Activated CD4-positive, alpha-beta T cell treated with anti-CD3 and anti-CD28 coated beads, Interleukin-2, amount 50 U/mL, for 48 hours (primary cell): ENCODE measurements at regions not wholly inside any gene's neighbourhood (a gene's known extent, or its start where the extent isn't known, plus 50 kb on each side); places are given as distances from the start of the nearest gene placed in this dataset.
"Not testable (repeated sequence)": the region's sequence is repeated elsewhere in the genome, so short reads cannot be mapped to it uniquely, and the experiment has no call there.

ENCODE experiments used
- DNase-seq, 2 experiments: peaks; one replicate each; pipeline ENCODE4 v3.0.0-alpha.2; 2020

DNA sequence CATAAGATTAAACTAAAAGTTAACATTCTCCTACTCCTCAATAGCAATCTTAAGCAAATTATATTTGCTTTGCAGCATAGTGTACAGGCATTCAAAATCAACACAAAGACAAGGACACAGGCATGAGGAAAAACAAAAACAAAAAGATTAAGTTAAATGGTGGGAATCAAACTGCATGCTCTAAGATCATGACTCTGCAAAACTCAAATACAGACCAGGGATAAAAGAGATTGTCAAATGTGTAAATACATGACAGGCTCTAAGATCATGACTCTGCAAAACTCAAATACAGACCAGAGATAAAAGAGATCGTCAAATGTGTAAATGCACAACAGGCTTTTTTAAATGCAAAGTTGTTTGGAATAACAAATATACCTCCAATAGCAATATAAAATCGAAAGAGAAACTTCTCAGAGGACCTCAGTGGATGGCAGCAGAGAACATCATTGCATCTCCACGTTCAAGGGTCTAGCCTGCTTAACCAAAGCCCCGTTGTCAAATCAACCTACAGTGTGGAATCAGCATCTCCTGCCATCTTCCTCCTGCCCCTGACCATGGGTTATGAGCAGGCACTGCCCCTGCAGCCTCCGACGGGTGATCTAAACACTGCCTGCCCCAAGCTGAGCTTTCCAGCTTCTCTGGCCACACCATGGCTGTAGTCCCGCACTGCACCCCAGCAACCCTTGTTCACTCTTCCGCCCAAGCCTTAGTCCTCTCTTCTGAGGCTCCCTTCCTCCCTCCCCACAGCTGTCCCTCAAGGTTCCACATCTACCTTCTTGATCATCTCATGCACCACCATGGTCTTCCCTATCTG lies 446.1 kb downstream of the SOX9 start:
- DNase-seq = no peak

DNA sequence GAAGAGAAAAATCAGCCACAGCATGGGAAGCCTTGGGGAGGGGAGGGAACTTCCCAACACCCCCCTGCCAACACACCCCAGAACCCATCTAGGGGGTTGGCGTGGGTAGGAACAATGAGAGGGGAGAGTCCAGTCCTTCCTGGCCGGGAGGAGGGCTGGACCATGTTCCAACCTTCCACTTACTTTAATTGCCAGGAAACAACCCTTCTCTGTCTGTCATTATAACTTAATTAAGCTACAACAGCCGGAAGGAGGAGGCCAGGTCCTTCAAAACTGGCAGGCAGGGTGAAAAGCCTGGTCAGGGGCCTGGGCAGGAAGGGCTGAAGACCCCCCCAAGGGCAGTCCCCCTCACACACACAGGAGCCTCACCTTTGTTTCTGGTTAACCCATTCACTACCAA lies 447.0 kb downstream of the SOX9 start:
- DNase-seq = no peak

DNA sequence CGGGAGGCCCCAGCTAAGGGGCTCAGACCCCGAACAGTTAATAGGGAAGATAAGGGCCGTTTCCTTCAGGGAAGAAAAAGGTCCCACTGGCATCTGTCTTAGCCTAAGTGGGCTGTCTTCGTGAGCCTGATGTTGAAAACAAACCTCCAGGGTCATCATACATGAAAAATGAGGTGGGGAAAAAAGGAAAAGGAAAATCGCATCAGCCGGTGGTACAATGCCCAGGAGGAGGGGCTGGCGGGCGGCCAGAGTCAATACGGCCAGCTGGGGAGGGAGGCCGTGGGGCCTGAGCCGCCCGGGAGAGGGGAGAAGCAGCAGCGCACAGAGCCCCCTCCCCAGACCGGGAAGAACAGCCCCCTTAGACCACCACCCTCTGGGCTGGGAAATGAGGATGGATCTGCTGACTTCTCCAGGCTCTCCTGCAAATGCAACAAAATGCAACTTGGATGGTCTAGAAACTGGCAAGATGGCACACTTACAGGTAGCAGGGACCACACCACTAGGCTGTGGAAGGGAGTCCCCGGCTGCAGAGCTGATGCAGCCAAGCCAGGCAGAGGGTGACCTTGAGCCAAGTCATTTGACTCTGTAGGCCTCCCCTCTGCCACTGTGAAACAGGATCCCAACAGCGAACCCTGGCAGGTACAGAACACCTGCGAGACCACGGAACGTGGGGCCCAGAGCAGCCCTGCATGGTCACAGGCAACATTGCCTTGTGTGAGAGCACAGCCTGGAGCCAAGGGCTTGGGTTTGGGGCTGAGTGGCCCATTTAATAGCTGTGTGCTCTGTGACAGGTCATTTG lies 448.5 kb downstream of the SOX9 start:
- DNase-seq = no peak

DNA sequence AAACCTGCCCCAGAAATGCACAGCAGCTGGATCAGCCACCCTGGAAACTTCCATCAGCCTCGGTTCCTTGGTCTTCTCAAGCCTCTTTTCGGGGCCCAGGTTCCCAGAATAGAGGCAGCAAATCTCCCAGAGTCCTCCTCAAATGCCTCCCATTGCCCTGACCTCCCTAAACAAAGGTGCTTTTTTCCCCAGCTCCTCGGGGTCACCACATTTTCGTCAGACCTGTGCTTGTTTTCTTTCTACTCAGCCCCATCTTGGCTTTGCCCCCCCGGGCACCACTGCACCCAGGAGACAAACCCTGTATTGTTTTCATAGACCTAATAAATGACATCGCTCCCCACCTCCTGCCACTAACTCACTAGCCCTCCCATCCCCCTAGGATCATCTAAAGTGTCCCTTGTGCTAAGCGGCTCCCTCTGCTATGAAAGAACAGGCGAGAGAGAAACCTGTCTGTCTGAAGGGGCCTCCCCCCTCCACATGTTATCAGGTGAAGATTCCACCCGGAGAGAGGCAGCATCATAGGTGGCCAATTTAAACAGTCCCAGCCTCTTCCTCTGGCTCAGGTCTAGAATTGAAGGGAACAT lies 451.1 kb downstream of the SOX9 start:
- DNase-seq = no peak

DNA sequence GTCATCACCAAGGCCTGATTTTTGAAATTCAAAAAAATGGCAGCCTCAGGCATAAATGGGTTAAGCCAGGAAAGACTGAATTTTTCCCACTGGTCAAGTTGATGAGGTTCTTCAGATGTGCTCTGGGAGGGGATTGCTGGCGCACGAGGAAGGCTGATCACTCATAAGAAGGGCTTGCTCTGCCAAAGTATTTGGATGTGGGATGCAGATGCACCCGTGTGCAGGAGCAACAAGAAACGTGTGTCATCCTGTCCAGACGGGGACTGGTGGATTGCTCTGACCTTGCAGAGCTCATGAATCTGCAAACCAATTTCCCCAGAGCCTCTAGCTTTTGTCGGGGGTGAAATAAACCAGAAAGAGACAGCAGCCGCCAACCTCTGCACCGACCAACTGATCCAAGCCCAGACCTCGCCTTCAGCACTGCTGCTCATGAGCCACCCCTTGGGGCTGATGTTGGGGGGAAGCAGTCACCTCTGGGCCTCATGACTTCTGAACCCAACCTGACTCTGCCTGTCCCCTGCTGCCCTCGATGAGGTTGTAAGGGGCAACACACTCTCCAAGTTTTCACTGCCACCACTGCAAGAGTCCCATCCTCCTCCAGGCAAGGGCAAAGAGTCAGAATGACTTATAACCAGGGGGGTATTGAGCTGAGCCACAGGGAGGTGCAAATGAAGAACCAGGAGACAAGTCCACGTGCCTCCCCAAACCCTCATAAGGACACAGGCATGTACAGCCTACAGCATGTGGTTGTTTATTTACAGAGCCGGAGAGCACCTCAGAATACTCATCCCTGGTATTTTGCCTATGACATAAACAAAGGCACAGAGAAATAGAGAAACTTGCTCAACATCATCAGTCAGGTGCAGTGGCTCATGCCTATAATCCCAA lies 452.0 kb downstream of the SOX9 start:
- no peak for DNase-seq

DNA sequence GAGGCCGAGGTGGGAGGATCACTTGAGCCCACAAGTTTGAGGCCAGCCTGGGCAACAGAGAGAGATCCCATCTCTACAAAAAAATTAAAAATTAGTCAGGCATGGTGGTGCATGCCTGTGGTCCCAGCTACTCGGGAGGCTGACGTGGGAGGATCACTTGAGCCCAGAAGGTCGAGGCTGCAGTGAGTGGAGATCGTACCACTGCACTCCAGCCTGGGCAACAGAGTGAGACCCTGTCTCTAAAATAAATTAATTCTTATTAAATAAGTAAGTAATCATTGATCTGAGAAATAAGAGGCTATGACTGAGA lies 452.6 kb downstream of the SOX9 start:
- not testable (repeated sequence) for DNase-seq

DNA sequence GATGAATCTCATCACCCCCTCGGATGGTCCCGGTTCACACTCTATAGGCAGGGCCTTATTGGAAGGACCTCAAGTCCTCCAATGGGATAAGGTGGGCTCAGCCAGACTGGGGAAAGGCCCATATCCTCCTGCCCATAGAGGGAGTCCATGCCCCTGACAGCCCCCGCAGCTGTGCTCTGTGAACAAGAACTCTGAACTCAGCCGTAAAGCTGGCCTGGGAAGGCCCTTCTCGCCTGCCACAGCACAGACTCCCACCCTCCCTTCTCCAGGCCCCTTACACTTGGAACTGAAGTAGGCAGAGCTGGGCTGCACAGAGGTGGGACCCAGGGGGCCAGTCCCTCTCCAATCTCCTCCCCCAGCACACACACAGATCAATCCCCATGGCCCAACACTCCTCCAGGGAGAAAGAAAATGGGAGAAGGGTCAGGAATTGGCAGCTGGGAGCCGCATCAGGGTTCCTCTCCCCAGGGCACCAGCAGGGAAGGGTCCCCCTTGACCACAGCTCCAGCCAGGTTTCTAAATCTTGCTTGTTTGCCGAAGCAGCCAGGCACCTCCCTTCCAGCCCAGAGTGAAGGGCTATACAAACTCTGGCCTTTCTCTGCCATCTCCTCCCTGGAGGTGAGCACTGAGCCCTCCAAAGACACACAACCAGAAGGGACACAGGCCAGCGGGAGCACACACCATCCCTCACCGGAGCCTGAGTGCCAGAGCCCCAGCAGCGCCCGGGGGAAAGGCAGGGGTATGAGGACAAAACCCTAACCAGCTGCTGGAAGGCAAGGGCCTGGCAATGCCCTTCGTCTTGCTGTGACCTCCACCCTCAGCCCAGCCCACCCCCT lies 454.1 kb downstream of the SOX9 start:
- no peak for DNase-seq

DNA sequence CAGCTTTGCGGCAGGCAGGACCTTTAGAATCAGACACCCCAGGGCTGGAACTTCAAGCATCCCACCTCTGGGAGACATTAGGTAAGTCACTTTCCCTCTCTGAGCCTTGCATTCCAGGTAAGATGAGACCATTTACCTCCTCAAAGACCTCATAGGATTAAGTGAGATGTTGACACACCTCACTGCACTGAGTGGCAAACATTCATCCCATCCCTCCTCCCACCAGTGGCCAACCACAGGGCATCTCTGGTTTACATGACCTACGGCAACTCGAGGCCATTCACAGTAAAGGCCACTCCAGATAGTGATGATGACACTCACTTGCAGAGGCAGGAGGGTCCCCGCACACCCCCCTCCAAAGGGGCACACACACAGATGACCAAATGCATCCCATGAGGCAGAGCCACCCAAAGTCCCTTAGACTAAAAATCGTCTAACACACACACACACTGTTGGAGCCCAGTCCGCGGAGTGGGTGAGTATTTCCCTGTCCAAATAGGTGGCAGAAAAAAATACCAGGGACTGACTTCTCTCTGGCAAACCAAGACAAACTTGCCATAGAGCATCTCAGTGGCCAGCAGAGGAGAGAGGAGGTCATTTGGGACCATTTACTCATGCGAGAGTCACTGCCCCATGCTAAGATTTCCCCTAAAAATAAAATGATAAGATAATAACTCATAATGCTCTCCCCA lies 454.9 kb downstream of the SOX9 start:
- DNase-seq = no peak

DNA sequence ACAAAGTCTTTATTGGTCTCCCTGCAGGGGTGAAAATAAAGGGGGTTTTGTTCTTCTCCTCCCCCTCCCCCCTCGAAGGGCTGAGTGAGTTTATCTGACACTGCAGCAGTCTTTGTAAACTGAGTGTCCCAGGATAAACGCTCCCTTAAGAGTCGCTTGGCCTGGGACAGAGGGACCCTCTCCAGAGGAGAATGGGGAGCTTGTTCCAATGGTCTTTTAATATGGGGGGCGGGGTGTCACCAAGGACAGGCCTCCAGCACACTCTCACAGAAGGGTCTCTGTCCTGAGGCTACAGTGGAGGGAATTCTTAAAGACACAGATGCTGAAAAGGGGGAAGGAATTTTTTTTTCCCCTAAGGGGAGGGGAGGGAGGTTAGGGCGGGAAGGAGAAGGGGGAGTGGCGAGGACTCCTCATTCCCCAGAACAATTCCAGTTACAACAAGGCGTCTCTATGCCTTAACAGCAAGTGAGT lies 455.5 kb downstream of the SOX9 start:
- no peak for DNase-seq

DNA sequence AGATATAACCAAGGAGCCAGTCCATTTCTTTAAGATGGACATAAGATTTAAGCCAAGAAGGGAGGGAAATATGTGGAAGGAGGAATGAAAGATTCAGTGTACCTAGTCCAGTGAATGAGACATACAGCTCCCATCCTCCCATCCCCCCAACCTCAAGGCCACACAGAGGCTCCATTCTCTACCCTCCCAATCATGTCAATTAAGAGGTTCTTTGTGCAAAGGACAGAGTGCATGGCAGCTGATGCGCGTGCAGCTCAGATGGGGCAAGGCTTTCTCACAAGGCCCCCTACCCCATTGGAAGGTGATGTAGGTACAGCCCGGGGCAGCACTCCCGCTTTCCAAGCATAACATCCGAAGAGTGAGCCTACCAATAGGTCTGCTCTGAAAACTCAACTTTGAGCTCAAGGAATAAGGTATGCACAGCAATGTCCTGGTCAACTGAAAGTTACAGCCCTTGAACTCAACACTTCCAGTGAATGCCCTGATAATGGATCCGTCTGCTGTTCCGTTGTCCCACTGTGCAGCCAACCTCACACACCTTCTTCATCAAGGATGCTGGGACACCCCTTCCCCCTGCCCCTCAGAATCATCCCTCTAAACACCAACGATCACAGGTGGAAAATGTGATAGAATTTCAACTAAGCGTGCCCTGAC lies 458.1 kb downstream of the SOX9 start:
- no peak for DNase-seq

DNA sequence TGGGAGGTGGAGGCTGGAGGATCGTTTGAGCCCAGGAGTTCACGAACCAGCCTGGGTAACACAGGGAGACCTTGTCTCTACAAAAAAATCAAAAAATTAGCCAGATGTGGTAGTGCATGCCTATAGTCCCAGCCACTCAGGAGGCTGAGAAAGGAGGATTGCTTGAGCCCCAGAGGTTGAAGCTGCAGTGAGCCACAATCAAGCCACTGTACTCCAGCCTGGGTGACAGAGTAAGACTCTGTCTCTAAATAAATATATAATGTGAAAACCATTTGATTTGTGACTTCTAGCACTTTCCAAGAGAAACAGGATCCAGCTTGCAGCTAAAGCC lies 459.1 kb downstream of the SOX9 start:
- DNase-seq = no peak

DNA sequence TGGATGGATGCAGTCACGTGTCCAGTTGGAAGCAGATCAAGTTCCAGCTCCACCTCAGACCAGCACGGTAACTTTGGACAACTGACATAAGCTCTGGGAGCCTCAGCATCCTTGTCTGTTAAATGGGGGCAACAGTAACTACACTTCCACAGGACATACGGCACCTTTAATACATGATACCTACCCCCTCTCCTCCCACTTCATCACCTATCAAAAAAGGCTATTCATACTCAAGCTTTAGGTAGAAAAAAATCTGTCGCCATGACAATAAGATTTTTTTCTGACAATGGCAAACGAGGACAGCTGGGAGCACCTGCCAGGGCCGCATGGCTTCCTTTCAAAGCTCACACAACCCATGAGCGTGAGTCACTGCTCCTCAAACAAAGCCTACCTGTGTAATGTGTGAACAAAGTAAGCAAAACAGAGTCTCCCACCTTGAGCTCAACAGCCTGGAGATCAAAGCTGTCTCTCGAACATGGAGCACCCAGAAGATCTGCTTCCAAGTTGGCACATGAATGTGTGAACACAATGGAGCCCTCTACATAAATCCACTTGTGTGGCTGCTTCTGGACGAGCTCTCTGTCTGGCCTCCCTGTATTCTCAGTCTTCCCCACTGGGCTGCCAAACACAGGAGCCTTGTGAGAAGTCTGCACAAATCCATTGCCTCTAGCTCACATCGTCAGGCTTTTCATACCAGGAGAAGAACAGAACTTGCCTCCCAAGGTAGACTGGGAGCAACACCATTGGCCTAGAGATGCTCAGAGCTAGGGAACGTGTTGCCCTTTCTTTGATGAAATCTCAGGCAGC lies 459.7 kb downstream of the SOX9 start:
- no peak for DNase-seq

DNA sequence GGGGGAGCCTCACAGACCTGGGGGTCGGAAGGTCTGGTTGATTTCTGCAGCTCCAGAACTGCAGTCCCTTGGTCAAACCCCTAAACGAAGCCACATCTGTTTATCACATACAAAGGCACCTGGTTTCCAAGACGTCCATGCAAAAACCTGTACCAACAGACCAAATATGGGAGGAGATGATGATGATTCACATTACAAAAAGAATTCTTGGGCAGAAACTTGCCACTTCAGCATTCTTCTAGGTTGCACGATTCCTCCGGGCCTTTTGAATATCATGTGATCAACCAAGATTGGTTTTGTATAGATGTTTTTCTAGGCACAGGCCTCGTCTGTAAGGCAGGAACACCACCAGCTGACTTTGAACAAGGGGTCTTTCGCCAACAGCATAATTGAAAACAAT lies 466.3 kb downstream of the SOX9 start:
- DNase-seq = no peak

DNA sequence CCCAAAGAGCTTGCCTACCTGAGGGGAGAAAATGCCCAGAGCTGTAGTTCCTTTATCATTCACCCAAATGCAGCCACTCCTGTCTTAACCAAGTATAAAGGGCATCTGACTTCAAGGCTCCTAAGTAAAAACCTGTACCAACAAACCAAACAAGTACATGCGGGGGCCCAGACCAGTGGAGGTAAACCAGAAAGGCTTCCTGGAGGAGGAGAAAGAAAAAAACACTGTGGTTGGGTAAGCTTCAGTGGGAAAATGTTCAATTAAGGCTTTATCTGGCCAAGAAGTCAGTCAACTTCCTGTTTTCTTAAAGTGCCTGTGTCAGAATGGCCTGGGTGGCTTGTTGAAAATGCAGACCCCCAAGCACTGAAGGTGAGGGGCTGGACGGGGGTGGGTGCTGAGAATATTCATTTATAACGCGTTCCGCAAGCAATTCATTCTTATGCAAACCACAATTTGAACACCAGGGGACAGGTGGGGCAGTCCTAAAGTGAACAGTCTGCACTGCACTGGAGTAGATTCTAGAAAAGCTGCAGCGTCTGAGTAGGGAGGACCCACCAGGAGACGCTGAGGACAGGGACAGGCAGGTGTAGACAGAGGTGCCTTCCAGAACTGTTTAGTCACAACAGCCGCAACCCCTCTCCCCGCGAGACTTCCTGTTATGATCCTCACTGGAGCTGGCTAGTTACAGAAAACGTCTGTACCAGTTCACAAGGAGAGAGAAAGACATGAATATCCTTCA lies 467.1 kb downstream of the SOX9 start:
- DNase-seq = peak; percentile 7 to 27

DNA sequence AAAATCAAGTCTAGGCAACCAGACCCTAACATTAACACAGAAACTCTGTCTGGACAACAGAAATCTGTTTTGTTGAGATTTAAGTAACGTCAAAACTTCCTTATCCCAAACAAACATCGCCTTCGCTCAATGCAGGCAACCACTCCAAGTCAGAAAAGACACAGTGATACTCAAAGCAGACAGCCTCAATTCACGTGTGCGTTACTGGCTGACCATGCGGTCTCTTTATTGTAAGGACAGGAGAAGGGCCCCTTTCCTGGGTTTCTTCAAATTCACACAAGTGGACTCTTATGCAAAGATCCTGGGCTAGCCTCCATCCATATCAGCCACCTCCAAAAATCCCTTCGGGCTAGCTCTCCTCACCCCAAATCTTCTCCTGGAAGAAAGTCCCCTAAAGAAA lies 467.7 kb downstream of the SOX9 start:
- no peak for DNase-seq

DNA sequence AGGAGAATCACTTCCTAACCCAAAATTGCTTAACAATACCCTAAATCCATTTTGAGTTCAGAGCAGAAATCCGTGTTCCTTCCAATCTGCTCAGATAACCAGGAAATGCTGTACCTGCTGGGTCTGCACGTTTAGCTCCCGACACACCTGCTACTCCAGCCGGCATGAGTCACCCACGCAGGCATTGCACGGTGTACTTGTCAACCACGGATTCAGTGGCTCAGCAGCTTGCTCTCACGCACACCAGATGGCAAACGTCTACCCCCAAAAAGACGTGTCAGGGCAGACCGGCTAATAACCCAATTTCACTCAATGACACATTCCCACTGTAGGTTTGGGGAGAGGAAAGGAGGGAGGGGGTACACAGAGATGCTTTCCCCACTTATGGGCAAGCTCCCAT lies 468.1 kb downstream of the SOX9 start:
- peak; percentile 19 to 26 for DNase-seq

DNA sequence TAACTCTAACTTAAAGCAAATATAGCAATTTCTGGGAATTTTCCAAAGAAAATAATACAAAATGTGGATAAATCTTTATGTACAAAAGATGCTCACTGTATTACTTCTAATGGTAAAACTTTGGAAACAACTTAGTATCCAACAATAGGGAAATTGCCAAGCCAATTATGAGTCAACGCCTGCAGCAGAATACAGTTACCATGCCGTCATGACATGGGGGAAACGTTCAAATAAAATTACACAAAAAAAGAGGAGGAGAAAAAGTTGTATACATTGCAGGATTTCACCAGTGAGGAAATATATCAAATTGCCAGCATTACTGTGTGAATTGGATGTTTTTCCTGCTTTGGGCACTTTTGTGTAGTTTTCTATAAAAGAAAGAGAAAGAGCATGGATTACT lies 469.6 kb downstream of the SOX9 start:
- no peak for DNase-seq

DNA sequence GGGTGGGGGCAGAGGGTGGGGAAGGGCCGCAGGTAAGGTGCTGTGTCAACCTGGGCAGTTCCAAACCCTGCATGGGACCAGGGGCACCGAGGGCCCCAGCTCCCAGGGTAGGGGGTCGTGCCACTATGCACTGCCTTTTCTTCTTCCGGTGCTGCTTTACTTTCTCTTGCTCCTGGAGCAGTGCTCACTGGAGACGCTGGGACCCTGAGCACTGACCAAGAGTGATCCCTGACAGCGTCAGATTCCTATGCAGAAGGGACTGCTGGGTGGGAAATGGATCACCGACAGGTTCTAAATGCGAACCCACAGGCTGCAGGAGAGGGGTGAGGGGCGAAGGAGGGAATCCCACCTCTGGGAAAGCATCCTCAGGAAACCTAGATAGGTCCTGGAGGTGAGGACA lies 470.1 kb downstream of the SOX9 start:
- no peak for DNase-seq
